Fibroblast of skin of right biceps (primary cell): ENCODE measurements at regions not wholly inside any gene's neighbourhood (a gene's known extent, or its start where the extent isn't known, plus 50 kb on each side); places are given as distances from the start of the nearest gene placed in this dataset.

ENCODE experiments used
- DNase-seq: peaks from one replicate; pipeline ENCODE4 v3.0.0-alpha.2; 2013

- DNase-seq: no peak
These were observed 551.9 kb upstream of the TBX3 start for GRCh38 chr12:115235880-115236279.

DNA sequence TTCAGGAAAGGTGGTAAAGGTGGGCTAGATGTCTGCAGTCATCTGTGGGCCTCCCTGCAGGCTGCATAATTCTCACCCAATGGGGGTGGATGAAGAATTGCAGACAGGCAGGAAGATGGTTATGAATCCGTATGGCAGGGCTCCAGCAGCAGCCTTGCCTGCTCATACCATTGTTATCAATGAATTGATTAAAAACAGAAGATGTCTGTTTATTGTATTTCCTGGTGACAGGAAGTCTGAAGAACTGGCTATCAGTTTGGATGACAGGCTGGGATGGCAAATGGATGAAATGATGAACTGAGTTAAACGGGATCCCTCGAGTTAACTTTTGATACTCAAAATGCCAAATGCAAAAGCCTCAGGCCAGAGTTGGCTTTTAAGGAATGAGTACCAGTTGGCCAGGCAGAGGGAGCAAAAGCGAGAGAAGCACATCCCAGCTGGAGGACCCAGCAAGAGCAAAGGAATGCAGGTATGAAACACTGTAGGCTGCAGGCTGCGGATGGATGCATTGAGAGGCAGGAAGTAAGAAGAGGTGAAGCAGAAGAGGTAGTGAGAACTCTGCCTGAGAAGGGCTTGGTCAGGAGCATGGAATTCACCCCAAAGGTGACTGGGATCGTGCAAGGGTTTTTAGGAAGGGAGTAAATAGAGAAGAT, 550.0 kb upstream of the TBX3 start:
- DNase-seq: peak; percentile 75

GRCh38 chr12:115232455-115233156, 548.6 kb upstream of the TBX3 start:
- peak; percentile 99 for DNase-seq

- DNase-seq: peak; percentile 64
These were observed 546.6 kb upstream of the TBX3 start for GRCh38 chr12:115230606-115231005.

- DNase-seq: no peak
These were observed 545.5 kb upstream of the TBX3 start for GRCh38 chr12:115229517-115229916.

GRCh38 chr12:115228434-115228833, 544.5 kb upstream of the TBX3 start:
- no peak for DNase-seq

- DNase-seq: peak; percentile 97
These were observed 543.2 kb upstream of the TBX3 start for GRCh38 chr12:115227137-115227615.

GRCh38 chr12:115225845-115226244, 541.9 kb upstream of the TBX3 start:
- no peak for DNase-seq

GRCh38 chr12:115223991-115224390, 540.0 kb upstream of the TBX3 start:
- DNase-seq: peak; percentile 62

GRCh38 chr12:115223322-115223721, 539.3 kb upstream of the TBX3 start:
- peak; percentile 86 for DNase-seq

DNA sequence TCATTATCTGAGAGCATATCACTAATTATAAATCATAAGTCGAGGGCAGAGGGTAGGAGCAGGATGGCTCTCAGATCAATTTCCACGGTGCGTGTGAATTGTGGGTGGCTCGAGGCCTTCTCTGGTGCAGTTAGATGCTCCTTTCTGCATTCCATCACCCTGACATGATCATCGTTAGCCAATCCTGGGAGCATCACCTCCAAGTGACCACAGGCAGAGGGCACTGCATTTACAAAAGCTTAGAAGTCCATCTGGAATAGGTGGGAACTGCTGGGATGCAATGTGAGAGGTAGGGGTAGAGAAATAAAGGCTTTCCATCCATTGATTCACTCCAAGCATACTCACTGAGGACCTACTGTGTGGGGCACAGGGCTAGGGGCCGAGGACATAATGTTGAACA, 538.2 kb upstream of the TBX3 start:
- DNase-seq: no peak

DNA sequence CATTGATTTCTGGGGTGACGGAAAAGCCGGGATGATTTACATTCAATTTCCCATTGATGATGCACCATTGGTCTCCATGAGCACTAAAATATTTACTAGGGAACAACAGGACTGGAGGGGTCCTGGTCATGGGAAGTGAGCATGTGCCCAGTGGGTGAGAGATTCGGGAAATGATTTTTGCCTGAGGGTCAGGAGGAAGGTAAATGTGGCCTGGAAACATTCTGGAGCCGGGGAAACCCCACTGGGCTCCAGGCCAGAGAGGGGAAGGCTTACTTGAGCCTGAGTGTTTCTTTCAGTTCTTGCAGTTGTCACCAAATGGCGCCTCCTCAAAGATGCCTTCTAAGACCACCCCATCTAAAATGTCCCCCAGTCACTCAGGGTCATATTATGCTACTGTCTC, 532.3 kb upstream of the TBX3 start:
- no peak for DNase-seq

GRCh38 chr12:115215544-115215943, 531.6 kb upstream of the TBX3 start:
- no peak for DNase-seq

DNA sequence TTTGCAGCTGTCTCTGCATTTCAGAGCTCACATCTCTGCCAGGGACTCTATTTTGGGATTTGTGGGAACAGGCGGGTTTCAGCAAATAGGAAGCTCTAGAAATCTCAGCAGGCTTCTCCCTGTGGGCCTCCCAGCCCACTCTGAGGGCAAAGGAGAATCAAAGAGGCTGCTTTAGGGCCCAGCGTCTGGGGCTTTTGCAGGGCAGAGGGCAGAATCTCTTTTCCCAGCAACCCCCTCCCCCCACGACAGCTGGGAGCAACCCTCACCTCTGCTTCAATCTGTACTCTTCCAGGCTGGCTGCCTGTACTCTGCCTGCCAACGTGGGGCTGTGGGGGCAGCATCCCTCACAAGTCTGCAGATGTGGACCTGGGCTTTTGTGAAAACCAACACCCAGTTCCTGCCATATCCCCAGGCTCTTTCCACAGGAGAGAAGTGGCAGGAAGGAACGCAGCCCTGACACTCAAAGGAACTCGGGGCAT, 529.6 kb upstream of the TBX3 start:
- no peak for DNase-seq

GRCh38 chr12:115213118-115213517, 529.1 kb upstream of the TBX3 start:
- DNase-seq: no peak

DNA sequence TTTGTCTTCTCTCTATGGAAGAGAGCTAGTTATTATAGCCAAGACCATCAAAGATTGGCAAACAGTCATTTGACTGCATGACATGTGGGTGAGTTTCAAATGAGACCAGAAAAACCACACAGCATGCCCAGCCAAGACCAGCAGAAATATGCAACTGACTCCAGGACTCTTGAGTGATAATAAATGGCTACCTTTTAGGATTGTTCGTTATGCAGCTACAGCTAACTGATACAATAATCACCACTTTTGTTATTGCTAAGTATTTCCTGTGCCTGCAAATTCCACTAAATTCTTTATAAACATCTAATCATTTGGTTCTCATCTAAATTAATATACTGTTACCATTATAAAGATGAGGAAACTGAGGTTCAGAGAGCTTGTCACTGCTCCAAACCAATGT, 528.4 kb upstream of the TBX3 start:
- no peak for DNase-seq

- no peak for DNase-seq
These were observed 526.7 kb upstream of the TBX3 start for GRCh38 chr12:115210533-115211252.

GRCh38 chr12:115209230-115209629, 525.3 kb upstream of the TBX3 start:
- no peak for DNase-seq

DNA sequence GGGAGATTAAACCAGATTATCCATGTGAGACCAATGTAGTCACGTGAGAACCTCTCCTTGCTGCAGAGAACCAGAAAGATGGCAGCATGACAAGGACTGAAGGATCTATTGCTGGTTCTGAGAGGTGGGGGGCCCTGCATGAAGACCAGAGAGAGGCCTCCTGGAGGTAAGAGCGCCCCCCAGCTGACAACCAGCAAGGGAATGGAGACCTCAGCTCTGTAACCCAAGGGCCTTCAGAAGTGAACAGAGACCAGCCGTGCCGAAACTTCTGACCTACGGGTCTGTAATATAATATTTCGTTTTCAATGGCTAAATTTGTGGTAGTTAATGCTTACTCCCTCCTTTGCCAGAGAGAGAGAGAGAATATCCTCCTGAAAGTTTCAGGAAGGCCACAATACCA, 524.1 kb upstream of the TBX3 start:
- no peak for DNase-seq

- DNase-seq: no peak
These were observed 523.4 kb upstream of the TBX3 start for GRCh38 chr12:115207216-115207915.

- DNase-seq: no peak
These were observed 522.8 kb upstream of the TBX3 start for GRCh38 chr12:115206801-115207200.

DNA sequence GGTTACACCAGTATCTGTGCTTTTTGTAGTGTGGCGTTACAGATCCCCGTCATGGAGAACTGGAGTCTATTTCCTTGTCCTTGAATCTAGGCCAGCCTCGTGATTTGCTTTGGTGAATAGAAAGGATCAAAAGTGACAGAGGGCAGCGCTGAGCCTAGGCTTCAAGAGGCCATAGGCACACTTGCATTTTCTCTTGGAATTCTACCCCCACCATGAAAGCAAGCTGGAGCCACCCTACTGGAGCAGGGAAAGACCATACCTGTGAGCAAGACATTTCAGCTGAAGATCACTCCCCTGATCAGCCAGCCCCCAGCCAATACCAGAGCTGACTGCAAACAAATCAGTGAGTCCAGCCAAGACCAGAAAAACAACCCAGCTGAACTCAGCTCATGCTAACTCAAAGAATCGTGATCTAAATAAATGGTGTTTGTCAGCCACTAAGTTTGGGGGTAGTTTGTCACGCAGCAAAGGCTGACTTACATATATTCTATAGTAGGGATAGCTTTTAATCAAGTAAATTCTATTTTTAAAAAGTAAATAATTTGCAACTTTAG, 521.9 kb upstream of the TBX3 start:
- DNase-seq: no peak
